ENCODE measurements at regions not wholly inside any gene's neighbourhood (a gene's known extent, or its start where the extent isn't known, plus 50 kb on each side); places are given as distances from the start of the nearest gene placed in this dataset.
"Not testable (repeated sequence)": the region's sequence is repeated elsewhere in the genome, so short reads cannot be mapped to it uniquely, and the experiment has no call there.

DNA sequence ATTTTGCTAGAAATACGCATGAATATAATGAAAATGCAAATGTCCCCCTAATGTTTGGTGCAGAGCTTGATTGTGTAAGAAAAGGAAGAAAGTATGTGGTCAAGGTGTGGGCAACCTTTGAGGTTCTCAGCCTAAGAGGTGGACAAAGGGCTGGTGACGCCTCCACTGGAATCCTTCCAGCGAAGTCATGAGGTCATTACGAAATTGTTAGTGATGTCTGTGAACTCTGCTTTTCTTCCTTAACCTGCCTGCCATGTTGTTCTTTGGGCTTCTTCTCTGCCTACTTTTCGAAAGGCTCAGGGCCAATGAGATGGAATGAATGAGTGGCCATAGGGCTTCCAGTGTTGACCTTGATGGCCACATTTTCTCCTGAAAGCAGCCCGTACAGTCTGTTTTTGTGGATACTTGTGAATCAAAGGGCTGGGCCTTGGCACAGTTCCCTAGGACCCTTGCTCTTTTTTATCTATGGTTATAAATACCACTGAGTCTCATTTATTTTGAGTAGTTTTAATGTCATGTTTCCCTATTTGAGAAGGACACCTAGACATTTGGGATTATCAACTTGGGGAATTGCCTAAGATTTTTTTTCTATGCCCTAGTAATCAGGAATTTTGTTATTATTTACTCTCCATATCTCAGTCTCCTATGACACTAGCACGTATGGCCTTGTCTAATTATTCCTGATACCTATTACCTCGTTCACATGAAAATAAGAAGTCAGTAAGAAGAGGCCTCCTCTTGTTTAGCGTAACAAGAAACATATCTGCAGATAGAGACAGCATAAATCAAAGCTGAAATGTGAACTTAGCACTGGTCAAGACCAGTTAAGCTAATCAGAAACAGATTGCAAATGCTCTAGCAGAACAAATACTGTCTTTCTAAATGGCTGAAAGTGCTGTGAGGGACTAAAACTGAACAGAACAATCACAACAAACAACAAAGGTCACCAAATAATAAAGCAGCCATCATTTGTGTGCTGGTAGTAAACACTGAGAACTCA is 334.6 kb downstream of the BCL2L11 start:
- DNase-seq: not testable (repeated sequence)

DNA sequence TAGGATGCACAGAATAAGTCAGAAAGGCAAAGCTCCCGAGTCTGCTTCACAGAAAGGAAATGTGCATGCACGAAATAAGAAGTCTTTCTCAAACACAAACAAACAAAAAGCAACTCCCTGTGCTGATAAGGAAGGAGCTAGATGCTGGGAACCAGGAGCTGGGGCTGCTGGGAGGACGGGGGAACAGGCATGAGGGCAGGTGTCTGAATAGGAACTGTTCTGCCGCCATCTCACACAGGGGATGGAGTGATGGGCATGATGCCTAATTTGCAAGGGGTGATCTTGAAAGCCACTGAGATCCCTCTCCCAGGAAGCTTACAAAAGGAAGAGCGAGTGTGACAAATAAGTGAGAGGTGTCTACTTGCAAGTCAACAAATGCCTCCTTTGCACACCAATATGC is 336.5 kb downstream of the BCL2L11 start:
- DNase-seq: not testable (repeated sequence)

DNA sequence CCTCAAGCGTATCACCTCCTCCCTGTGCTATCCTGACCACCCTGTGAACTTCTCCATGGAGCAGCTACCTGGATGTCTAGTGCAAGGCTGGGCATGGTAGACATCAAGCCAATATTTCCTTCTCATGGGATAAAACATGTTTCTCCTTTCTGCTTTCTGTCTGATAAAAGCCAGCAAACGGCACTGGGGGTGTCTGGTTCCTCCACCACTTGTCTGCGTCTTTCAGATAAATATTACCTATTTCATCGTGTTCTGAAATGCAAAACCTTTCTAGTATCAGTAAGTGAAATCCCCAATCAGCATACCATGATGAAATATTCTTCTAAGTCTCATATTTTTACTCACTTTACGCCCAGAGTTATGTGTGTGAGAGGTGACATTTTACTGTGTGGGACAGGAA is 340.2 kb downstream of the BCL2L11 start:
- DNase-seq: not testable (repeated sequence)

DNA sequence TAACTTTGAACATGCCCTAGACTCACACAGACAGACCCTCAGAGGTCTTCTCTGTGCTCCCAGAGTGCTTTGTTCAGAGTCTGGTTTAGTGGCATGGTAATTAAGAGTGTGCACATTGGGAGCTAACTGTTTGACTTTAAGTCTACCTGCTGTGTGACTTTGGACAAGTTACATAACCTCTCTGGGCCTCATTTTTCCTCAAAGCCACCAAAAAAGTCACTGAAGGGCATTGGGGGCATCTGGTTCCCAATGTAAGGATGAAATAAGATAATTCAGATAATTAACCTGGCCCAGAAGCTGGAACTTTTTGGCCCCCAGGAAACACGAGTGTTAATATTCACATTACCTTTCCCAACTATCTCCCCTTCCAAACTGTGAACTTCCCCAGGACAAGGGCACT is 341.1 kb downstream of the BCL2L11 start:
- not testable (repeated sequence) for DNase-seq

DNA sequence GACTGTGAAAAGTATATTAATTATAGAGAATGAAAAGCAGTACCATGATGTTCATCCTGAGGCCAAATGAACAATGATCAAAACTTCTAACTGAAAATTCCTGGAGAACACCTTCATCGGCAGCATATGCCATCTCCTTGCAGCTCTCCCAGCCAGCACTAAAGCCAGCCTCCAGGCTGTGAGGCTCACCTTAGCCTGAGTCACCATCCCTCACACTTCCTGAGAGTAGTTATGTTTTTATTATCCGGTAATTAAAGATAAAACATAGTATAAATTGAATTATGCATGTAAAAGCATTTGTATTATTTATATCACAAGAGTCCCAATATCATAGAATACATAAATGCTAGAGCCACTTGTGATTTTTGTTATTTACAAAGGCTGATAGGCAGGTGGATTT is 341.9 kb downstream of the BCL2L11 start:
- not testable (repeated sequence) for DNase-seq

DNA sequence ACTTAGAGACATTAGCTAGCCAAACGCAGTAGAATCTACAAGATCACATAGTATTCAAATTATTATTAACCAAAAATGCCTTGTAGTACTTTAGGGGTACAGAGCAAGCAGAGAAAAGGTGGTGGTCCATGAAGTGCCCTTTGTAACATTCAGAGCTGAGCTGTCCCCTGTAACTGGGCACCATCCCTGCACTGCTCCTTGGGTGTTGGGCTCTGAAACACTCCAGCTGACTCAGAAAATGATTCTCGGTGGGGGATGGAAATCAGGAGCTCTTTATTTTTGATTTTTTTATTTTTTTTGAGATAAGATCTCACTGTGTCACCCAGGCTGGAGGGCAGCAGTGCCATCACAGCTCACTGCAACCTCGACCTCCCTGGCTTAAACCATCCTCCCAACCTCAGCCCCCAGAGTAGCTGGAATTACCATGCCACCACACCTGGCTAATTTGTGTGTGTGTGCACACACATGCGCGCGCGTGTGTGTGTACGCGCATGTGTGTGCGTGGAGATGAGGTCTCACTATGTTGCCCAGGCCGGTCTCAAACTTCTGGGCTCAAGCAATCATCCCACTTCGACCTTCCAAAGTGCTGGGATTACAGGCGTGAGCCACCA is 342.6 kb downstream of the BCL2L11 start:
- DNase-seq: not testable (repeated sequence)

DNA sequence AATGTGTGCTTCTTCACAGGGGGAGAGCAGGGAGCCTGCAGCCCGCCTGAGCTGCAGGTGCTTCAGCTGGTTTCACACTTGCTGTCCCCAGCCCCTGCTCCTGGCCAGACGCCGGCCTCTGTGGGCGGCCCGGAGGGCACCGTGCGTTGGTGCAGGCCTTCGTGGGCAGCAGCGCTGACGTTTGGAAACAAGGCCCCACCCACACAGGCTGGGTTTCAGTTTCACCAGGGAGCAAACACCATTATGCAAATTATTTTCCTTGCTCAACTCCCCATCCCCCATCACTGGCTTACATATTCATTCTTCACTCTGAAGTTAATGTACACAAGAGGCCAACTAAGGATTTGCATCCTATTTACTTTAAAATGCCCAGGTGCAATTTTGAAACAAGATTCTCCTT is 343.2 kb downstream of the BCL2L11 start:
- DNase-seq: not testable (repeated sequence)

DNA sequence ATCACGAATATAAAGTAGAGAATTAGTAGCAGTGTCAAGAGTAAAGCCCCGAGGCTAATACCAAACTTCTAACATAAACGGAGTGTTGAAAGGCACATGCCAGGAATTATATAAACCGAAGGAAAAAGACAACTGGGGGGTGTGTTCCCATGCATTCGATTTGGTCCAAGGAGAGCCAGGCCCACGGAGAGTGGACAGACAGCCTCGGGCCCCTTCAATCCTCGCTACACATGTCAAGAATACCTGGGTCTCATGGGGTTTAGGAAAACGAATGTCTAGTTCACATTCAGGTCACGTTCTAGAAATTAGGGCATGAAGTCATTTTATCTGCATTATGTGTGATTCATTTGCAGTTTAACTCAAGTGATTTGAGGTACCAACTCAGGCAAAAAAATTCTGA is 343.7 kb downstream of the BCL2L11 start:
- not testable (repeated sequence) for DNase-seq

DNA sequence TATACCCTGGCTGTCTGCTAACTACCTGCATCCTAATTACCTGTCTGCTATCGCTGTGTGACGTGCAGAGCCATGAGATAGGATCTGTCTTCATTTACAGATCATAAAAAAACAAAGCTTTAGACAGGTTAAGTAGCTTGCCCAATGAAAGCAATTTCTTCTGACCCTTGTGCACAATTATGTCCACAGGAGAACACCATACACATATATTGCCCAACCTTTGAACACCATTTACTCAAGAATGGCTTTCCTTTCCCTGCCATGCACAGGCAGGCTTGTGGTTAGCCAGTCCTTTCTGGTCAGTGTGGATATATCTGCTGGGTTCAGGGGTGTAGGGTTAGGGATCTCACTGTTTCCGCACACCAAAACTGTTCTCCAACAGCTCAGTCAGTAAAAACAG is 344.8 kb downstream of the BCL2L11 start:
- not testable (repeated sequence) for DNase-seq

DNA sequence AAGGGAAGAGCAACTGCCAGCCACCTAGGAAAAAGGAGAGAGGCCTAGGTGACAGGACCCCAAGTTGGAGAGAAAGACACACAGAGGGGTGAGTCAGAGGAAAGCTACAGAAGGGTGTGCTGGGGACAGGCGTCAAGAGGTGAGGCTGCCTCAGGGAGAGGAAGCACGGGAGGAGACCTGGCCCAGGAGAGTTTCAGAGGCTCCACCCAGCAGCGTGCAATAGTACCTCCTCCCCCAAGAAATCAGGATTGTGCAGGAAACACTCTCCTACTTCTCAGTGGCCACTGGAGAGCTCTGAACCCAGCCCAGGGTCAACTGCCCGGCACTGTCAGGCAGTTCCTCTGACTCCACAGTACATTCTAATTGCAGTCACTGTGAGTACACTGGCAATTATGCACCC is 346.0 kb downstream of the BCL2L11 start:
- DNase-seq: not testable (repeated sequence)

DNA sequence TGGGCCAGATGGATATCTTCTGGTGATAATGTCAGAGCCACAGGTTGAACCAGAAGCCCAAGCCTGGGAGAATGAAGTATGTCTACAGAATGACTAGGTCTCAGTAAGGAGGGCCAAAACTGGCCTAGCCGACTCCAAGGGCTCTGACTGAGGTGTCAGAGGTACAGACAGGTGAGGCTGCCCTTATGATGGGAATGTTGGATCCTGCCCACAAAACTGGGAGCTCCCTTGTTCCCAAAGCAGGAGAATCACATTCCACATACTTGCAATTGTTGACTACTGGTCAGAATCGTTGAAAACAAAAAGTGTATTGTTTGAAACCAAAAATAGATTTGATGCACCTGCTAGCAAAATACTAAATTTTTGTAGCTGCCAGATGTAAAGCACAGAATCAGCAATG is 350.2 kb downstream of the BCL2L11 start:
- not testable (repeated sequence) for DNase-seq

DNA sequence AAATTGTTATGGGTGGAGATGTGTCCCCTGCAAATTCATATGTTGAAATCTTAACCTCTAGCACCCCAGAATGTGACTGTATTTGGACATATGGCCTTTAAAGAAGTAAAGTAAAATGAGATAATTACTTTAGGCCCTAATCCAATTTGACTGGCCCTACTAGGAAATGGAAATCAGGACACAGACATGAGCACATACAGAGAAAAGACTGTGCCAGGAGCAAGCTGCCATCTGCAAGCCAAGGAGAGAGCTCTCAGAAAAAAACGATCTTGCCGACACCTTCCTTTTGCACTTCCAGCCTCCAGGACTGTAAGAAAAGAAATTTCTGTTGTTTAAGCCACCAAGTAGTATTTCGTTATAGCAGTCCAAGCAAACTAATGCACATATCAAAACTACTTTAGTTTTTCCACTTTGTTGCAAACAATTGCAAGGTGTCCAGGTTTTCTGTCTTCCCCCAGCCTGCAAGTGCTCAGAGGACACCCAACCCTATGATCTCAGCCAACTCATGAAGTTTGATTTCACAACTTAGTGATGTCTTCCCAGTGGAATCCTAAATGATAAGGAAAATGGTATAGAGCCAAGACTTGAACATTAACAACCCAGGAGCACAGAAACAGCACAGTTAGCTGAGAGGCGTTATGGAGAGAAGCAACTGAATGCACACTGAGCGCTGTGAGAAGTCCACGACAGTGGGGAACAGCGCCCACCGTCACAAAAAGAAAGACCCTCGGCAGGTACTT is 351.2 kb downstream of the BCL2L11 start:
- DNase-seq: not testable (repeated sequence)

DNA sequence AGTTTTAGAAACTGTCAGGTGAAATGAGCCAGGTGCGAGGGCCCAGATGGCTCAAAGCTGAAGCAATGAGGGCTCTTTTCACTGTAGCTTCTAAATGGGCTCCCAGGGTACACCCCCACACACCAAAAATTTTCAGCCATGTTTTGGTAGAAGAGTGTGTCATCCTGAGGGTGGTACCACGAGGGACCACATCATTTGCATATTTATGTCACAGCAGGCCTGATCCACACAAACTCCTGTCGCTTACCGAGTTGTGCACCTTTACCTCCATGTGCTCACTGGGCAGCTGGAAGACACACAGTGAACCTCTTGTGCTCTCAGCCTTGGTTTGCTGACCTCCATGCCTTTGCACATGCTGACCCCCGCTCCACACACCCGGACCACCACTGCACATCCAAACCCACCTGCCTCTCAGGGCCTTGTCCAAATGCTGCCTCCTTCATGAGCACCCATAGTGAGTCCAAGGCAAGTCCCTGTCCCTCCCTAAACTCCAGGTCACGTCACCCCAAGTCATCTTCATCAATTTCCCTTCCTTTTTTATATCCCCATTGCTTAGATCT is 352.2 kb downstream of the BCL2L11 start:
- DNase-seq: not testable (repeated sequence)

DNA sequence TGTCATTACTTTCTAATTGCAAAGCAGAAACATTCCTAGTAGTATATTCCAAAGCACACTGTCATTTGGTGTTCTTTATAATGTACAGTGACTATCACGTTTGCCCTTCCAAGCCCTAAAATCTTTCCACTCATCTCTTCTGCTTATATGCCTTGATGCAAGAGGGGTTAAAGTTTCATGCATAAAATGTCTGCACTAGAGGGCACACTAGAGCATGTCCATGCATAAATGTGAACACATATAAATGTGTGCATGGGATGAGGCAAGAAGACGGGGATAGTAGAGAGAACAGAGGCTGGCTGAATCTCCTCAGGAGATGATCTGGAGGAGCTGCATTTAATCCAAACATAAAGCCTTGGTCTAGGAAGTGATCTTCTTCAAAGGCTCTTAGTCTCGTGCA is 352.8 kb downstream of the BCL2L11 start:
- not testable (repeated sequence) for DNase-seq

DNA sequence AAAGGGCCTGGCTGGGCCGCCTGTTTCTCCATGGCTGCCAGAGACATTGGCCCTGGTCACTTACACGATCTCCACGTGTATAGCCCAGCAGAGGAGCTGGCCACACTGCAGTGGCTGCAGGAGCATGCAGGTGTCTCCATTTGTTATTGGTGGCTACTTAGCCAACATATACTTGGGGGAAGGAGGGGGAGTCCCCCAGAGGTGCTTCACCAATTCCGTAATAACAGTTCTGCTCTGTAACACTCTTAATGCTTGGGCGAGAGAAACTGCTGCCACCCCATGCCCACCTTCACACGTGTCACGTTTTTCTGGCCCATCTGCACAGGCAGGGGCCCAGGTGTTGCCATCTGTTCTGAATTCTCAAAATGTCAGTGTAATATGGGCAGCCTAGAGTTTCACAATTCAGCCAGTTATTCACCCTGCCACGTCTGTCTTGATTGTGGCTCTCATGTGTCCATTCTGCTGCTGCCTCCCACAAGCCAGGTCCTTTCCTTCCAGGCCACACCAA is 353.5 kb downstream of the BCL2L11 start:
- DNase-seq: not testable (repeated sequence)

DNA sequence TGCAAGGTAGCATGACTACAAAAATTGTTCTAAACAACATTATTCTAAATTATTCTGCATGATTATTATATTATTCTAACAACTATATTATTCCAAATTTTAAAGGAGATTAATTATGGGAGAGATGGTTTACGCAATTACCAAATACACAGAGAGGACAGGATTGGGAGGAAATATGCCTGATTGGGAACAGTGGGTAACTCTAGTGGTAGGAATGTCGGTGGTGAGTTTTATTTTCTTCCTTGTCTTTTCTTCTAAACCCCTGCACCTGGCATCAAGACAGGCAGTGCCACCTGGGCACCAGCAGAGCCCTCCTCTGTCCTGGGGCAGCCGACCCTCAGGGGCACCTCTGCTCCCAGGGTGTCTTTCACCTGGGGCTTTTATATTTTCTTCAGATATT is 357.6 kb downstream of the BCL2L11 start:
- DNase-seq: not testable (repeated sequence)

DNA sequence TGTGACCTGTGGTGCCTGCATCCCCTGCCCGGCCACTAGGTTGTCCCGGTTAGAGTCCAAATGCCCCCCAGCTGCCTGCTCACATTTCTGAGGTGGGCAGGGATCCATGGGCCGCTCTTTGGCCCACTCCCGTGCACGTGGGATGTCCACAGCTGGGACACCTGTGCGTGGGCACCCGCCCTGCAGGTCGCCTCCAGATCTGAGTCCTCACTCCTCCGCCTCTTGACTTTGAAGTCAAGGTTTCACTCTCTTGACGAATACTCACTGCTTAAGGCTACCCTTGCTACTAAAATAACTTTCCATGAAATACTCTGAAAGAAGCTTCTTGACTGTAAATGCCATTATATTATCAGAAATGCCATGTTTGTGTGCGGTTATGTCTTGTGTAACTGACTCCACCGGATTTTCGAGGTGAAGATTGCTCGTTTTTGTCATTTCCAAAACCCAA is 358.2 kb downstream of the BCL2L11 start:
- DNase-seq: not testable (repeated sequence)

DNA sequence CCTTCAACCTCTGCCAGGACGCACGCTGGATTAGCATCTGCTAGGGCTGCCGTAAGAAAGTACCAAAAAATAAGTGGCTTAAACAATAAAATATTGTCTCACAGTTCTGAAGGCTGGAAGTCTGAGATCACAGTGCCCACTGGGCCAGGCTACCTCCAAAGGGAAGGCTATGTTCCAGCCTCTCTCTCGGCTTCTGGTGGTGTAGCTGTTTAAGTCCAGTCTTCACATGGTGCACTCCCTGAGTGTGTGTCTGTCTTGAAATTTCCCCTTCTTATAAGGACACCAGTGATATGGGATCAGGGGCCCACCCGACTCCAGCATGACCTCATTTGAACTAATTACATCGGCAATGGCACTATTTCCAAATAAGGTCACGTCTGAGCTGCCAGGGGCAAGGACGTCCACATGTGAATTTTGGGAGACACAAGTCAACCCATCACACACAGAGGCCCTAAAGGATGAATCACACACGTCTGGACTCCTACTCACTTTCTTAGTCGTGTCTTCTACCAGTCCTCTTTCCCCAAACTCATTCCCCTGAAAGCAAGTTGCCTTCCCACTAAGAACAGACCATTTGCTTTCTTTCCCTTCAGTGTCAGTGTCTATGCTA is 359.4 kb downstream of the BCL2L11 start:
- DNase-seq: peak; percentile 79

DNA sequence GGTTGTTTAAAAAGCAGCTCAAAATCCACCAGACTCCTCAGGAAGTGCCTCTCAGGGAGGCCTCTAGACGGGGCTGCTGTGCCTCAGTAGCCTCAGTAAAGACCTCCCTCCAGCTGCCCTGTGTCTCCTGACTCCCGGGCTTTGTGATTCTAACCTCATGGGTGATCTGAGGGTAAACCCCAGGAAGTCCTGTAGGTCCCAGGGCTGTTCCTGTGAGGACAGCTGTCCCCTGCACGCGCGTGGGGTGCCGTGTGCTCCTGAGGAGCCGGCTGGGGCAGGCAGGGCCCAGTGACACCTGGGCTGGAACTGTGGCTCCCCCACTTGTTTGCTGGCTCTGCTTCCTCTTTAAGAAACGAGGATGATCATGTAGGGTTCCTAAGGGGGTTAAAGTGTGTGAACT is 359.9 kb downstream of the BCL2L11 start:
- DNase-seq: peak; percentile 34

DNA sequence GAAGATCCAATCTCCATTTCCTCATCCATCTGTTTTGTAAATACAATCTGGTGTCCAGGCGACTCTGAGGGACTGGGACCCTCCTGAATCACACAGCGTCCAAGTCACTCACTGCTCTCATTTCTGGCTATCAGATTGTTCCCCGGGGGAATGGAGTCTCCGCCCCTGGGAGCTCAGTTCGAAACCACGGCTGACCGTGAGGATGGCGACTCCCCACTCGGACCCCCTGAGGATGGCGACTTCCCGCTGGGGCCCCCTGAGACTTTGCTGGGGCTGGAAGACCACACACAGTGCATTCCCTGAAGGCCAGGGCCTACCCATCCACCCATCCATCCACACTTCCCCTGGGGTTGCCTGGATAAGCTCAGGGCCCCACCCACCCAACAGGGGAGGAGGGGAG is 360.5 kb downstream of the BCL2L11 start:
- not testable (repeated sequence) for DNase-seq

DNA sequence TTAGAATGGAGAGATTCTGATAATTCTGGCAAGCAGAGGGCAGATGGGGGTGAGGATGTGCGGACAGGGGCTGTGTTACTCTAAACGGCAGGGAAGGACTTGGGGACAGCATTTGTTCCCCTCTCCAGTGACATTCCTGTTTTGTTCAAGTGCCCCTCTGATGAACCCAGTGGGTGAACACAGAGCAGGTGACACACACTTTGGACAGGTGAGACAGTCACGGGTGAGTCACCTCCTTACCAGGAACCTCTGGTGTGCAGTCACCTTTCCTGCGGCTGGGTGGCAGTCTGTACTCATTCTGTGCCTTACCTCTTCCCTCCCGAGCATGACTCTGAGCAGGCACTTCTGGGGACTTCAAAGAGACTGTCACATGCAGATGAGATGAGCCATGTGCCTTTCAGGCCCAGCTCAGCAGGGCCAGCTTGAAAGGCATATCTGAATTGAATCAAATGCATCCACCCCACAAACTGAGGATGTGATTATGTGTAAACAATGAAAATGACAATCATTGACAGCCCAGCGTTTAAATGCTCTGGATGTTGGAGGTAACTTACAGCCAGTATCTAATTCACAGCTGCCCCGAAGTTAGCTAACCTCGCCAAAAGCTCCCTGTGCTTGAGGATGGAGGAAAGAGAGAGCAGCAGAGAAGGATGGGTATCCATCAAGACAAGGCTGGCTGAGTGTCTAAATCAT is 362.4 kb downstream of the BCL2L11 start:
- not testable (repeated sequence) for DNase-seq
